ENCODE measurements at regions not wholly inside any gene's neighbourhood (a gene's known extent, or its start where the extent isn't known, plus 50 kb on each side); places are given as distances from the start of the nearest gene placed in this dataset.
A peak's percentile ranks its signal among the peaks of the same experiment; 100 is the strongest.

DNA sequence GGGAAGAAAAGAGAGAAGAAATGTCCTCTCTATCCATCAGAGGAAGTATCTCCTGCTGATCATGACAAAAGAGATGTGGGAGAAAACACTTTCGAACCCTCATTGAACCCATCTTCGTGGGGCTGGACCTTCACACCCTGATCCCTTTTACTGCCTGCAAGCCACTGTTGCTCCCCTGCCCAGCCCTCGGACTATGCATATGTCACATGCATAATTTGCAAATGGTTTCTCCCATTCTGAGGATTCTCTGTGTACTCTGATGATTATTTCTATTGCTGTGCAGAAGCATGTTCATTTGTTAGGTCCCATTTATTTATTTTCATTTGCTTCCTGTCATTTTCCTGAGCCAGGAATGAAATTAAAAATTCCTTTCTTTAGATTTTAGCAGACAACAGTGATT, 64.7 kb downstream of the DNAAF9 start:
- TF ChIP-seq CTCF (IDR thresholded peaks at IDR 0.05) (no peak), POLR2A (IDR thresholded peaks at IDR 0.05) (no peak), EP300 (IDR thresholded peaks at IDR 0.05) (no peak), POLR2AphosphoS5 (IDR thresholded peaks at IDR 0.05) (no peak)
- Histone ChIP-seq H3K27ac (no peak overlapping the region), H3K36me3 (peaks cover 0 to 59% (median 27%) of the 10 kb centered on the region in 4 donors), H3K4me3 (no peak overlapping the region), H3K27me3 (no peaks in the 10 kb centered on the region), H3K4me1 (peaks cover 0 to 22% (median 6%) of the 10 kb centered on the region in 4 donors), H3K9me3 (no peaks in the 10 kb centered on the region)
- 95 to 100% methylated on average over 3 of the region's 3 CpGs for WGBS, 2 donors
- ATAC-seq (ENCODE audit: low FRiP score in 2 of 2) (no peak), DNase-seq (no peak)

DNA sequence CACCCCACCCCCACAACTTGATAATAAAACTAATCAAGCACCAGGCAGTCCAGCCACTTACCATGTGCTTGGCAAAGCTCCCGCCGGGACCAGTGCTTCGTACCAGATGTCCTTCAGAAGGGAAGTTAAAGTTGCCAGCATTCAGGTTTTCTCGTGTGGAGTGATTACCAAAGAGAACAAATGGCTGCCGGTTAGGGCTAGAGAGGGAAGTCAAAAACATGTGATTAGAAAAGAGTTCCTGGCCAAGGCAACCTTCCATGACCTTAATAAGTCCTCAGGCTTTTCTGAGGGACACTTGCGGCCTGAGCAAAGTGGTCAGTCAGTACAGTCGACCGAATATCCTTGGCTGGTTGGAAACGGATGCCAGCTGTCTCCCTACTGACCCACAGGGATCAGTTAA, 67.0 kb downstream of the DNAAF9 start:
- Histone ChIP-seq H3K4me3 (no peak overlapping the region), H3K4me1 (peaks cover 0 to 22% (median 6%) of the 10 kb centered on the region in 4 donors), H3K27ac (peak overlapping the region in 2 of 4 donors; percentile 55 to 67), H3K36me3 (peaks cover 0 to 36% (median 15%) of the 10 kb centered on the region in 4 donors), H3K9me3 (no peaks in the 10 kb centered on the region), H3K27me3 (no peaks in the 10 kb centered on the region)
- ATAC-seq (ENCODE audit: low FRiP score in 2 of 2) (peak; percentile 72 to 83), DNase-seq (peak in 1 of 2 donors; percentile 88)
- TF ChIP-seq POLR2A (IDR thresholded peaks at IDR 0.05): peak in 1 of 4 donors; percentile 8
- no peak for TF ChIP-seq CTCF (IDR thresholded peaks at IDR 0.05)
- 49 to 51% methylated on average over 9 of the region's 9 CpGs for WGBS, 2 donors

DNA sequence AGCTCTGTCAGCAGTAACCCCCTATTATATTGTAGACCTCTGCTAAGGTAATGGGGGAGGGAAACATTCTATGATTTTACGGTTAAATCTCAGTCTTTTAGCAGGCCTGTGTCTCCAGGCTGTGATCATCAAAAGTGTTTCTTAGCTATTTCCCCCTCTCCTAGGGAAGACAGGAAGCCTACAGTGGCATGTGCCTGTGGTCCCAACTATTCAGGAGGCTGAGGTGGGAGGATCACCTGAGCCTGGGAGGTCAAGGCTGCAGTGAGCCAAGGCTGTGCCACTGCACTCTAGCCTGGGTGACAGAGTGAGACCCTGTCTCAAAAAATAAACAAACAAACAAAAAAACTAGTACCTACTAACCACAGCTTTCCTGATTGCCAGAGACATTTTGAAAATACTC, 67.9 kb downstream of the DNAAF9 start:
- DNase-seq (no peak), ATAC-seq (ENCODE audit: low FRiP score in 2 of 2) (no peak)
- Histone ChIP-seq H3K4me3 (no peak overlapping the region), H3K36me3 (peaks cover 0 to 32% (median 17%) of the 10 kb centered on the region in 4 donors), H3K27ac (no peak overlapping the region), H3K27me3 (no peaks in the 10 kb centered on the region), H3K4me1 (peaks cover 0 to 22% (median 6%) of the 10 kb centered on the region in 4 donors), H3K9me3 (no peaks in the 10 kb centered on the region)
- no peak for TF ChIP-seq CTCF (IDR thresholded peaks at IDR 0.05)
- no peak for TF ChIP-seq EP300 (IDR thresholded peaks at IDR 0.05)
- no peak for TF ChIP-seq POLR2AphosphoS5 (IDR thresholded peaks at IDR 0.05)
- no peak for TF ChIP-seq POLR2A (IDR thresholded peaks at IDR 0.05)
- 92 to 100% methylated on average over 1 of the region's 1 CpG for WGBS, 2 donors

- Histone ChIP-seq H3K4me3 (no peak overlapping the region), H3K4me1 (peaks cover 0 to 22% (median 6%) of the 10 kb centered on the region in 4 donors), H3K36me3 (peaks cover 0 to 37% (median 20%) of the 10 kb centered on the region in 4 donors), H3K27ac (no peak overlapping the region), H3K9me3 (no peaks in the 10 kb centered on the region), H3K27me3 (no peaks in the 10 kb centered on the region)
- DNase-seq: no peak
- ATAC-seq (ENCODE audit: low FRiP score in 2 of 2): no peak
- no peak for TF ChIP-seq CTCF (IDR thresholded peaks at IDR 0.05)
- TF ChIP-seq POLR2A (IDR thresholded peaks at IDR 0.05): no peak
- TF ChIP-seq EP300 (IDR thresholded peaks at IDR 0.05): no peak
- TF ChIP-seq POLR2AphosphoS5 (IDR thresholded peaks at IDR 0.05): no peak
- WGBS, 2 donors: 89 to 94% methylated on average over 1 of the region's 1 CpG
These were observed 68.4 kb downstream of the DNAAF9 start for GRCh38 chr20:3339076-3339475.

DNA sequence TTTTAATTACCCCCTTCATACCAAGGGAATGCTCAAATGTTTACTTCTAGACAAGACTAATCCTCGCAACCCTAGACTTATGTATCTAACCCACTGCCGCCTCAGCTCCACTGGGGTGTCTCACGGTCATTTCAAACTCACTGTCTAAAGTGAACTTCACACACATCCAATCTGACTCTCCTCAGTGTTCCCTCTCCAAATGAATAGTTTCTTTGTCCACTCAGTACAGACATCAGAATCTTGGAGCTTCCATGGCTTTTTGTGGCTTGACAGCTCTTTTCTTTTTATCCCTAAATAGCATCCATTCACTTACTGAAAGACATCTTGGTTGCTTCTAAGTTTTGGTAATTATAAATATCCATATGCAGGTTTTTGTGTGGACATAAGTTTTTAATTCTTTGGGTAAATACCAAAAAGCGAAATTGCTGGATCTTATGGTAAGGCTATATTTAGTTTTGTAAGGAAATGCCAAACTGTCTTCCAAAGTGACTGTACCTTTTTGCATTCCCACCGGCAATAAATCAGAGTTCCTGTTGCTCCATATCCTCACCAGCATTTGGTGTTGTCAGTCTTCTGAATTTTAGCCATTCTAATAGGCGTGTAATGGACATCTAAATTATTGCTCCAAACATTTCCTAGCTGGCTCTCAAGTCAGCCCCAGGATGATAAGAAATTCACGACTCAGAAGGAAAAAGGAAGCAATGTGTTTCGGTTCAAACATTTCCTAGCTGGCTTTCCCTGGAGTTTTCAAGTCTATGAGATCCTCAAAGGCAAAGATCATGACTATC, 73.1 kb downstream of the DNAAF9 start:
- no peak for TF ChIP-seq POLR2AphosphoS5 (IDR thresholded peaks at IDR 0.05)
- no peak for TF ChIP-seq CTCF (IDR thresholded peaks at IDR 0.05)
- TF ChIP-seq POLR2A (IDR thresholded peaks at IDR 0.05): no peak
- no peak for TF ChIP-seq EP300 (IDR thresholded peaks at IDR 0.05)
- Histone ChIP-seq H3K9me3 (no peaks in the 10 kb centered on the region), H3K4me3 (no peak overlapping the region), H3K27ac (no peak overlapping the region), H3K27me3 (no peaks in the 10 kb centered on the region), H3K36me3 (peaks cover 0 to 59% (median 30%) of the 10 kb centered on the region in 4 donors), H3K4me1 (peaks cover 0 to 2% (median 0%) of the 10 kb centered on the region in 4 donors)
- WGBS, 2 donors: 92% methylated on average over 8 of the region's 8 CpGs
- DNase-seq: no peak
- ATAC-seq (ENCODE audit: low FRiP score in 2 of 2): no peak
